Activated CD8-positive, alpha-beta memory T cell treated with anti-CD3 and anti-CD28 coated beads for 24 hours (primary cell): ENCODE measurements at regions not wholly inside any gene's neighbourhood (a gene's known extent, or its start where the extent isn't known, plus 50 kb on each side); places are given as distances from the start of the nearest gene placed in this dataset.

Experiments
- DNase-seq: peaks from one replicate; pipeline ENCODE4 v3.0.0-alpha.2; 2020

DNA sequence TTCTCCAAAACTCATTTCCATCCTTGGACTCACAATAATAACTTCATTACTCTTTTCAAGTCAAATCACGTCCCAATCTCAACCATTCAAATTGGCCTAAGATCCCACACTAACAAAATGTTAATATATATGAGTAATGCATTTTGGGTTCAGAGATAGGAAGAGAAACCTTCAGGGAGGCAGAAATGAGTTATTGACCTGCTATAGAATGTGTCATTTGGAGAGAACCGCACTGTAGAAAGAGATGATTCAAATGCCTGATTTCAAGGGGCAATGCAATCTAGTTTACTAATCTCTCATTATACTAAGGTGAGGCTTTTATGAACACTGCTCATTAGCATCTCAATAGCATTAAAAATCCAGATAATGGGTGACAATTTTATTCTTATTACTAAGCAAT lies 1595.0 kb upstream of the GOT2 start:
- no peak for DNase-seq

DNA sequence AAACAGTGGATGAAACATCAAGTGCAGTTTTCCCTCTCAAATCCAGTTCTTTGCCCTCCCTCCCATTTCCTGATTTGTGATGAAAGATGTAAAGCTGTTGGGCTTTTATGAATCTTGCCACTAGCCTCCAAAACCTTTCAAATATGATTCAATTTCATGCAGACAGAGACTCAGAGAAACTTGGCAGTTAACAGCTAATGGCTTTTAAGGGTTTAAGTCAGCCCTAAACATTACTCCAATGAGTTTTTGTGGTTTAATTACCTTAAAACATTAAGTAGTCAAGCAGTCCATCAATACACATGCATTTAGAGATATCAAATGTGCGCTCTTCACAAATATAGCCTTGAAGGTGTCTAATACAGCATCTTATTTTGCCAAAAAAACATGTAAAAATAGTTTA lies 1594.0 kb upstream of the GOT2 start:
- no peak for DNase-seq

DNA sequence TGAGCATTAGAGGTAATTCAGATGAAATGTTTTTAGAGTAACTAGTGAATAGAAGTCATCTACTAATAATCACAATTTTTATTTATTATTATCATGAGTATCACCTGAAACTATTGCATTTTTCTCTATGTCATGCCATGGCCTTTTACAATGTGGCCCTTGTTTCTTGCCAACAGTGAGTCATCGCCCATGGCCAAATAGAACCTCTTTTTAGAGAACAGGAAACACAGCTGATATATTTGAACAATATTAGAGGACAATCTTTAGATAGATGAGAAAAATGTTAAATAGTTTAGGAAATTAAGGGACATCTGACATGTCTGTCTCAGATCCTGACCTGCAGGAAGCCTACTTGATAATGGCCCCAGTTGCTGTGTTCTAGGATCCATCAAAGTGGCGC lies 1584.4 kb upstream of the GOT2 start:
- no peak for DNase-seq

DNA sequence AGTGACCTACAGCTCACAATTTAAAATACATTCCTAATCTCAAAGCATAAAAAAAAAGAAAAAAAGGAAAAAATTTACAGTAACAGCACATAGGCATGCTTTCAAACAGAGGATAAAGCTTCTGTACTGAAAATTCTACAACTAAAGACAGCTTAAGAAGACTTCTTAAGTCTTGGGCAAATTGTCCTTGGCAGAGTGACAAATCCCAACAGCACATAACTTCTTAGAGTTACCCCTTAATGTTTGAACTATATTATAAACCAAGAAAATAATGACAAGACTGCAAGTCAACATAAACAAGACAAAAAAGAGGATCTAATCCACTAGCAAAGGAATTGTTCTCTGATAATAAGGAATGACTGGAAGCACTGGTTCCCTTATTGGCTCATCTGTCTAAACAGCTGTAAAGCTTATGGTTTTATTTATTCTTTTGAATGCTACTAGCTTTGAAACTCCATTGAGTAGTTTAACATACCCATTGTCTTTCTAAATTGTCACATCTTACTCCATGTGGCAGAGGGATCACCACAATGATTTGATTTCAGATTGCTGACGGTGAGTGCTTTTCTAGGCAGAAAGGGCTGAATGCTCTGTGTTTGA lies 1576.8 kb upstream of the GOT2 start:
- no peak for DNase-seq

DNA sequence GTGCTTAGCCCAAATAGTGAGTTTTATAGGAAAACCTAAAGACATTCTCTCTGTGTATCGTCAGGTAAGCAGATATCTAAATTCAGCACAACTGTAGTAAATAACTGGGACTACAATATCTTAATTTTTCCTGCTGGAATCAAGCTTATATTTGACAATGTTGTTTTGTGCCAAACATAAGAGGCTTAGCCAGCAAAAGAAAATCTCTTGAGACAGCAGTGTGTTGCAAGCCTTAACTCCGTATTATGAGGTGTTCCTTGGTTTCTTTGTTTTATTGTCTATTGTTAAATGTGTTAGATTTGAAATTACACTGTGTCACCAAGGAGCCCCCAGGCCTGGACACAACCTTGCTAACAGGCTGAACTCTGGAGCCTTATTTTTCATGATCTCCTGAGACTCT lies 1570.6 kb upstream of the GOT2 start:
- no peak for DNase-seq

DNA sequence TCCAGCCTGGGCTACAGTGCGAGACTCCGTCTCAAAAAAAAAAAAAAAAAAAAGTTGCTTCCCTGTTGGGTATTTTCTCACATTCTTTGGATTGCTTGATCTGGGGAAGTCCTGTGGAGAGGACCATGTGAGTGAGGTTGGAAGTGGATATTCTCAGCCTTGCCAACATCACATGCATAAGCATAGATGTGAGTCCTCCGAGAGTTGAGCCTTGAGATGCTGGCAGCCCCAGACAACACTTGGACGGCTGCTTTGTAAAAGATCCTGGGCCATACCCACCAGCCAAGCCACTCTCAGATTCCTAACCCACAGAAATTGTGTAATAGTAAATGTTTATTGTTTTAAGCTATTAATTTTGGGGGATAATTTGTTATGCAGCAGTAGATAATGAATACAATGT lies 1570.0 kb upstream of the GOT2 start:
- no peak for DNase-seq

DNA sequence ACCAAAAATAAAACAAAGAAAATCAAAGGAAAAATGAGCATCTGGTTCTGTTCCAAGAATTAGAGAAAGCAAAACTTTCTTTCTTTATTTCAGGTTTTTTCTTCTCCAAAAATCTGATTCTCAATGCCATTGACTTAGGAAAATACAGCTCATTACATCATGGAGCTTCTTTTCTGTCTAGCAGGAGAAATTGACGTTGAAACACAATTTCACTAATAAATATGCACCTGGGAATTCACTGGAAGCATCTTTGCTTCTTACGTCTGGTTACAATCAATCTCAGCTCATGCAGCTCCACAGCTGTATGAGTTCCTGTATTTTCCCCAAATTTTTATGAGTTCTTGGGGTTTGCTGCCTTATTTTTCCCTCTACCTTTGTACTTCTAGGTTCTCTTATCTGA lies 1568.6 kb upstream of the GOT2 start:
- no peak for DNase-seq

DNA sequence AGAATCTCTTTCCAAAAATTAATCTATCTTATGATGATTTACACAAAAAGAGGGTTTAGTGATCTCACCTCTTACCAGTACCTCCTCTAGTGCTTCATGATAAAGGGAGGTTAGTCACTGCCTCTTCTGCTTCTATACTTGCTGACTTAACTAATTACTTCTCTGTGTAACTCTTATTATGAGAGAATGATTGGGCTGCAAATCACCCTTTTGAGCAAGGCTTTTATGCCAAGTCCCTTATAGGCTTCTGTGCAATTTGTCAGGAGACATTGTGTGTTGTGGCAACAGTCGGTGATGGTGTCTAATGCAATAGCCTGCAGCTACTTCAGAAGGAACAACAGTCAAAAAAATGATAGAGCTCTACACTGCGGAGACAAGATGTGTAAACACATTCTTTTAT lies 1568.1 kb upstream of the GOT2 start:
- DNase-seq = no peak

DNA sequence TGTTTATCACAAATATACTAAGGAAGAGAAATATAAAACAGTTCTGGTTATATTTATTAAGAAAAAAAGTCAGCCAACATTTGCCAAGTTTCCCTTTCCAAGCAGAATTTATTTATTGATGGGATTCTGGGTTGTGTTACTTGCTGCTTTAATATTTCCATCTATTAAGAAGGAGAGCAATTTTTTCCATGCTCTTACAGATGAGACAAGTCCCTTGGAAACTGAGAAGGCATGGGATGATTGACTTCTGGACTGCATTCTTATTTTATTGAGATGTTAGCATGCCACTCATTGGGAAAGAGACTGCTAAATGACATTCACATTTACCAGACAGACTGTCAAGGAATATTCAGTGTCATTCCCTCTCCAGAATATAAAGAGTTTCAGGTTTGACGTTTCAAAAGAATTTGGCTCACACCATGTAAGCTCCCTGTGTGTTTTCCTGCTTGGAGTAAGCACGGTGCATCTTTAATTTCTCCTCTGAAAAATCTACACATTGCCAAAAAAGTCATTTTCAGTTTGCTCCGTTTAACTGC lies 1565.2 kb upstream of the GOT2 start:
- no peak for DNase-seq

DNA sequence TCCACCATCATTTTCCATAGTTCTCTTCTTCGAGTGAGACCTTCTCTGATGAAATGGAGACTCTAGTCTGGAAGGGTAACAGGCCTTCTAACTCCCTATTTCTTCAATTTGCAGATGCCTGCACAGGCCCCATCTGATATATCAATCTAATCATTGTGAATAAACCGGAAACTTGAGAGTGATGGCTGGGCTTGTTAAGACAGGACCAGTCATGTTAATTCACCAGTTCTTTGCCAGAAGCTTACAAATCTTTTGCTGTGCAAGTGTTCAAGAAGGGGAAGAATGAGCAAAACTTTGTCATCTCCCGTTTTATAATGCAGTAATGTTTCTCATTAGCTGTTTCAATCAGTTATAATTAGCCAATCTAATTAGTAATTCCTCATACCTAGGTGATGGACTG lies 1561.3 kb upstream of the GOT2 start:
- no peak for DNase-seq

DNA sequence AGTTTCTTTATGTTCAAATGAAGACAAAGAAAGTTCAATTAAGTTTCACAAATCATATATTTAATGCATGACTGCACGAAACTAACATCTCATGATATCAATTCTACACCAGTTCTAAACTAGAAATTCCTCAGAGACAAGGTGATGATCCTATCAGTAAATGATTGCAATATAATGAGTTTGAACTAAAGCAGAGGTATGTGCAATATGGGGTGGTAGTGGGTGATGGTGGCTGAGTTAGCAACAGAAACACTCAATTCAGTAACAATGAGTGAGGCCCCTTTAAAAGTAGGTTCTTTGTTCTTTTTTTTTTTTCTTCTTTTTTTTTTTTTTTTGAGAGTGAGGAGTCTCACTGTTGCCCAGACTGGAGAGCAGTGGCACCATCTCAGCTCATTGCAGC lies 1551.7 kb upstream of the GOT2 start:
- no peak for DNase-seq

DNA sequence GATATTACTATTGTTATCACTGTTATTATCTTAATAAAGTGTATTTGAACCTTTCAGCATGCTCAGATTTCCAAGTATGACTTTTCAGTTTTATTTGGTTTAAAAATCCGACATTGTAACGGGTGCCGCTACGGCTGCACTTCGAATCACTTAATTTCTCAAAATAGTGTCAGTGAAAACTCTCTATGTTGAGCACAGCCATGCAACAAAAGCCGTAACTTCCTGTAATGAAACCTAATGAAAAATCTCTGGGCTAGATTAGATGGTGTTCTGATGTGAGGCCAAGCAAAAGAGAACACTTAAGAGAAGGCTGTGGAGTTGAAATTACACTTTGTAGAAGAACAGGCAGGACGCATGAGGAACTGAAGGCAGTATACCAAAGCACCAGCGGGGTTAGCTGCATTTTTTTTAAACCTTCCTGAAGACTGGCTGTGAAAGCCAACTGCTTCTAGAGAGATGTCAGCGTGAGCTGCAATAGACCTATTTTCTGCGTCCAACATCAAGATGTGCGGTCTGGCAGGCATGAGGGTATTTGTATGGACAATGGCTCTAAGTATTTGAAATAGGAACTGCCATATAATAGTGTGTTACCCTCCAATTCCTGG lies 1545.0 kb upstream of the GOT2 start:
- DNase-seq = no peak

DNA sequence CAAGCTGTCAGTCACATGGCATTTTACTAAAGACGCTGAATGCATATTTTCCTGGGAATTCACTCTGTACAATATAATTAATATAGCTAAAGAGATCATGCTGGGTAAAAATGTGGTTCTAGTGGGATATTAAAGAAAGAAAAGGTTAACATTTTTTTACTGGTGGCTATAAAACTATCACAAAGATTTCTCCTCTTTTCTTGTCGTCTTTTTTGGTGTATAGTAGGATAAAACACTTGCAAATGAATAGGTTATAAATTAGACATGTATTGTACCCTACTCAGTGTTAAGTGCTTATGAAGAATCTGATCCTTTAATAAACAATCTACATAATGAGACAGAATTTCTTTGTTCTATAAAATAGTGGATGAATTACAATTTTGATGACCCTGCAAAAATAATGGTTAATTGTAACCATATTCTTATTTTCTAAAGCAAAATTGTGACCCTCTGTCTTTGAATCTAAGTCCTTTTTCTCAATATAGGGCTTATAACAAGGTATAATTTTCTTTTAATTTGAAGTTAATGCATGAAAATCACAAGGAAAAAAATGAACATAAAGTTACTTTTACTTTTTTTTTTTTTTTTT lies 1540.4 kb upstream of the GOT2 start:
- DNase-seq = no peak

DNA sequence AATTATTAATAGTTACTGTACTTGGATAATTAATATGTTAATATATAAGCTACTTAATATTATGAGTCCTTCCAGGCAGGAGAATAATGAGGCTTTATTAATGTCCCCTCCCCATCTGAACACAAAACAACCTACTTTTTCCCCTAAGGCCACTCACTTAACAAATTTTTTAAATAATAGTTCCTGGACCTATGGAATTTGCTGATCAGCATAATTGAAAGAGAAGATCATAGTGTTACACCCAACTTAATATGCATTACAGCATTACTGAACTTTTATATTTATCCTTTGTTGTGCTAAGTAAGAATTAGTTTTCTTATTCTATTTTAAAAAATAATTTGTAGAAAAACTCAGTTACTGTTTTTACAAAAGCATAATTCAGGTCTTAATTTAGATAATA lies 1537.7 kb upstream of the GOT2 start:
- DNase-seq = no peak

DNA sequence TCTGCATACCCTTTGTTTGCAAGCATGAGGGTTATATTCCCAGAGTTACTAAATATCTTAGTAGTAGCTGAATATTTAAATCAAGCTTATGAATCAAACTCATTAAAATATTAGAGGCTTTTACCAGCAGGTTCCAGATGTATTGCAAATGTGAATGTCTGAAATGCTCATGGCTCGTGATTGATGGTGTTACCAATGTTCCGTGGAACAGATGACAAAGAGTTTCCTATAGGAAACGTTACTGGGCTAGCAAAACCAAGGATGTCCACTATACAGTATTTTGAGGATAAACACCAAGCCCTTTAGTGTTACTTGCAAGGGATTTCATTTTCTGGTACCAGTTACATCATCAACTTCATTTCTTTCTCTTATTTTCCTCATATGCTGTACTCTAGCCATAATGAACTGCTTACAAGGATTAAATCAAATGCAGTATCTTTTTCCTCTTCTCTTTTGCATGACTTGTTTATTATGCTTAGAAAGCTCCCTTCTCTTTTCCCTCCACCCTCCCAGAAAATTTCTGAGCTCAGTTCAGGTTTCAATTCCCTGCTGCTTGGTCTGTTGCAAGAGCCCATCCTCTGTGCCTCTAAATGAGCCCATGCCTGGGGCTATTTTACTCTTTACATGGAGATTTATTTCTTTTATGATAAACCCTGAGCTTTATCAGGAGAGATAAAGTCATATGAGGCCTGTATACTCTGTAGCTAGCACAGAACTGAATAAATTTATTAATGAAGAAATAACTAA lies 1537.1 kb upstream of the GOT2 start:
- DNase-seq = no peak

DNA sequence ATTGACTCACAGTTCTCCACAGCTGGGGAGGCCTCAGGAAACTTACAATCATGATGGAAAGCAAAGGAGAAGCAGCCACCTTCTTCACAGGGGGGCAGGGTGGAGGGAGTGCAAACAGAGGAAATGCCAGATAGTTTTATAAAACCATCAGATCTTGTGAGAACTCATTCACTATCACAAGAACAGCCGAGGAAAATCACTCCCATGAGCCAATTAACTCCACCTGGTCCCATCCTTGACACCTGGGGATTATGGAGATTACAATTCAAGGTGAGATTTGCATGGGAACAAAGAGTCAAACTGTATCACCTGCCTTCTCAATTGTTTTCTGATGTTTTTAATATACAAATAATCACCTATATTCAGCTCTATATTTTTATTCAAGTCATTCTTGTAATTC lies 1527.3 kb upstream of the GOT2 start:
- no peak for DNase-seq

DNA sequence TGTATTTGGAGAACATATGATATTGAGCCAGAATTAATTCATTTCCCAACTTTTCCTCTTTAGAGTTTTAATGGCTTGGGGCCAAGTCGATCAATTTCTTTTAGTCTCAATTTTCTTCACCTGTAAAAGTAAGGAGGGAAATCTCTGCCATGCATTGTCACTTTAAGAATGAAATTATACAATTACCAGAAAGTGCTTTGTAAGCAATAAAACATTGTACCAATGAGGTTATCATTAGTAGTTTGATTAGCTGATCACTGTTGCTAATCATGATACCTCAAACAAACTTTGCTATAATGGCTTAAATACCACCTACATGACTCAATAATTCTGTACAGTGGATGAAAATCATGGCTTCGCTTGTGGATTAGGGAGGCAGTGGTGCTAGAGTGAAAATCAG lies 1525.8 kb upstream of the GOT2 start:
- DNase-seq = no peak

DNA sequence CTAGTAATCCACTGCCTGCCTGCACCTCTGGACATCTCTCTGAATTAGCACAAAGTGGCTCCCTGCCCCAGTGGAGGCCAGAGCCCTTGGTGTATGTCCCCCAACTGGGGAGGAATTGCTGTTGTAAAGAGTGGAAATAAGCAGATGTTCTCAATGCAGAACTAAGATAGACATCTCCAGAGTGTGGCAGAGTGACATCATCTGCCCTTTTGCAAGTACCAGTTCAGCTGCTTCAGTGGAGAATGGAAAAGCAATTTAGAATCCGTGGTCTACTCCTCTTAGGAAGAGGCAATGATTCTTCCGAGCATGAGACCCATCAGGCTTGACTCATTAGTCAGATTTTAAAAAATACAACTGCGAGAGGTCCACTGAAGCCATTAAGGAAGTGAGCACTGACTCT lies 1512.0 kb upstream of the GOT2 start:
- DNase-seq = no peak

DNA sequence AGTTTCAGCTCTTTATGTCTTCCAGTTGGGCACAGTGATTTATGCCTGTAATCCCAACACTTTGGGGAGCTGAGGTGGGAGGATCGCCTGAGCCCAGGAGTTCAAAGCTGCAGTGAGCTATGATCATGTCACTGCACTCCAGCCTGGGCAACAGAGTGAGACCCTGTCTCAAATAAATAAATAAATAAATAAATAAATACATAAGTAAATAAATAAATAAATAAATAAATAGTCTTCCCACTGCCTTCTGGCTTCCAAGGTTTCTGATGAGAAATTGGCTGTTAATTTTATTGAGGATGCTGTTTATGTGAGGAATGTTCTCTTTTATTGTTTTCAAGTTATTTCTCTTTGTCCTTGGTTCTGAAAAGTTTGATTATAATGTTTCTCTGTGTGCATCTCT lies 1507.6 kb upstream of the GOT2 start:
- DNase-seq = no peak

DNA sequence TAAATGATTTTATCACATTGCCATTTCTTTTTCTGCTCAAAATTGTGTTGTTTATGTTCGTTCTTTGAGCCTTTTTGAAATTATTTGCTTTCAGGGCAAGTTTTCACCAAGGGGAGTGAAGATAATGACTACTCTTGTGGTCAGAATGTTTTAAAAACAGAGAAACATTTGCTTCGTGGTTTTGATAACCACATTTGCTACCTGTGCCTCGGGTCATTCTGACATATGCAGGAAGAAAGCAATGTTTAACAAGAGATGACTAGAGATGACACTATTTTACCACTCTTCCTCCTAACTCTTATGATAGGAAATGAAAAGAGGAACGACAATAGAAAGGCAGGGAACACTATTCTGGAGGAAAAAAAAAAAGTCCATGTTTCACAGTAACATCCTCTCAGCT lies 1496.5 kb upstream of the GOT2 start:
- DNase-seq = no peak

DNA sequence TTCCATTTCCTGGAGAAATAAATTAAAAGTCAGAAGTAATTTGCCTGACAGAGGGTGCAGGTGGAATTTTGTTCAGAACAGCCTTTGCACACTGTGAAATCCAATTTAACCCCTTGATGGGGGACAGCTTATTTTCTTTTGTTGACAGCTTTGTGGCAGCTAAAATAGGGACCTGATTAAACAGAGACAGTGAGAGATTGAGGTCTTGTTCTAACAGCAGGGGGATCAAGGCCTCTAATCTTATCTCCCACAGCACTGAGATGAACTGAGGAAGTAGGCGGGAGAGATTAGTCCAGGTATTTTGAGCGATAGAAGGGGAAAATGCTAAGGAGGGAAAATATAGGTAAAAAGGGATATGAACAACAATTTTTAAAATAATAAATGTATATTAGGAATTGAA lies 1491.4 kb upstream of the GOT2 start:
- no peak for DNase-seq

DNA sequence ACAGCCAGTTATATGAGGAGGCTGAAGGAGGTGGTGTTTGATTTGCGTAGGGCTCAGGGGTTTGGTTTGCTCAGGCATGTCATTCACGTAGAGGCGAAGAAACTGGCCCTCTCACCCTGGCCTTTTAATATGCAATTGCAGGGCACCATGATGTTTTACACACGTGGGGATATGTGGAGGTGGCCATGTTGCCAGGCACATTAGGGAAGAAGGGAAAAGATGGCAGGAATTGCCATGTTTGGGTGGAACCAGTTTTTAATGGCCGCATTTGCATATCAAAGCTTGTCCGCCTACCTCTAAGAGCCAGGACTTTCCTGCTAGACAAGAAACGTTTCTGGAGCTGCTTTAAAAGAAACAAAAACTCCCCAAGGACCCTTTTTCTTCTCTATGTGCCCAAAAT lies 1483.7 kb upstream of the GOT2 start:
- DNase-seq = no peak

DNA sequence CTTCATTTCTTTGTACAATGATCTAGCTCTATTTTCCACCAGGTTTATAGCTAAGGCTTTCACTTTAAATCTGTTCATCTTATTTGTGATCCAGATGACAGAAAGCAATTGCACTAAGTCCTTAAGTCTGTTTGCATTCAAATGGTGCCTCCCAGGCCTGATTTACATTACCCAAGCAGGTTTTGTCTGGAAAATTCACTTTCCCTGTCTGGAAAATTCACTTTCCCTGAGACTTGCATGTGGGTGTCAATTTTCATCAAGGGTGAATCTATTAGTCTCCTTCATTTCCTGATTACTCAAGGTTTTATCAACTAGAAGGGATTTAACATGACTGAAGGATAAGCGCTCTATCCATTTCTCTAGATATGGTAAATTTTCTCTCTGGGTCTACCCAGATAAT lies 1480.2 kb upstream of the GOT2 start:
- DNase-seq = no peak

DNA sequence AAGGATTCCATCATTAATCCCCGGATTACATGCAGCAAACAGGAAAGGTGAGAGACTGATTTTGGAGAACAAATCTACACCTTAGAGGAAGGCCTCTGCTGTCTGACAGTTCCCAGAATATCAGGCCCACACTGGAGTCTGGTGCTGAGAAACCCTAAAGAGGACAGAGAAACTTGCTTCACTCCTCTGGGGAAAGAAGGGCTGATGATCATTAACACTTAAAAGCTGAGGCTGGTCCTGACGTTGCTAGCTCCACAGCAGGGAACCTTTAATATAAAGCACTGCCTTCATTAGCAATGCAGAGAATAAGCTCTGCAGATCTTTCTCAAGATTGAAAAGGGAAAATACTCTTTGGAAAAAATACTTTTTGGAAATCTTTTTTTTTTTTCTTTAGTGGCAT lies 1472.4 kb upstream of the GOT2 start:
- DNase-seq = no peak
